ENCODE measurements at regions not wholly inside any gene's neighbourhood (a gene's known extent, or its start where the extent isn't known, plus 50 kb on each side); places are given as distances from the start of the nearest gene placed in this dataset.

GRCh38 chr12:124416516-124417395 lies 121.9 kb downstream of the RFLNA start:
- Mint-ChIP-seq H3K4me1 (peaks cover 0 to 10% (median 2%) of the 10 kb centered on the region in 3 donors), H3K36me3 (peaks cover 15 to 38% of the 10 kb centered on the region in 2 donors), H3K27ac (peak overlapping the region in 2 of 6 donors; percentile 9 to 57), H3K9me3 (no peaks in the 10 kb centered on the region), H3K27me3 (no peaks in the 10 kb centered on the region), H3K4me3 (no peak overlapping the region)
- ATAC-seq (ENCODE audit: low read depth in 2 of 2) (no peak), DNase-seq (no peak)

- DNase-seq (no peak), ATAC-seq (ENCODE audit: low read depth in 2 of 2) (no peak)
- Mint-ChIP-seq H3K4me3 (no peak overlapping the region), H3K27me3 (no peaks in the 10 kb centered on the region), H3K9me3 (no peaks in the 10 kb centered on the region), H3K4me1 (peaks cover 2 to 23% (median 5%) of the 10 kb centered on the region in 3 donors), H3K27ac (no peak overlapping the region), H3K36me3 (peaks cover 11 to 28% of the 10 kb centered on the region in 2 donors)
Measured at GRCh38 chr12:124415064-124415463, 120.2 kb downstream of the RFLNA start.

GRCh38 chr12:124413915-124414314 lies 119.0 kb downstream of the RFLNA start:
- ATAC-seq (ENCODE audit: low read depth in 2 of 2) (no peak), DNase-seq (no peak)
- no peak overlapping the region for H3K4me3 Mint-ChIP-seq
- no peak overlapping the region for H3K27ac Mint-ChIP-seq
- H3K27me3 Mint-ChIP-seq, result no peaks in the 10 kb centered on the region
- peaks cover 0 to 25% (median 5%) of the 10 kb centered on the region in 3 donors for H3K4me1 Mint-ChIP-seq
- peaks cover 3 to 19% of the 10 kb centered on the region in 2 donors for H3K36me3 Mint-ChIP-seq
- H3K9me3 Mint-ChIP-seq, result no peaks in the 10 kb centered on the region

- H3K4me3 Mint-ChIP-seq, result no peak overlapping the region
- H3K4me1 Mint-ChIP-seq, result peaks cover 0 to 25% (median 5%) of the 10 kb centered on the region in 3 donors
- DNase-seq (no peak), ATAC-seq (ENCODE audit: low read depth in 2 of 2) (no peak)
- H3K9me3 Mint-ChIP-seq, result no peaks in the 10 kb centered on the region
- H3K36me3 Mint-ChIP-seq, result peaks cover 0 to 16% of the 10 kb centered on the region in 2 donors
- peak overlapping the region in 2 of 6 donors; percentile 57 to 65 for H3K27ac Mint-ChIP-seq
- H3K27me3 Mint-ChIP-seq, result no peaks in the 10 kb centered on the region
Measured at GRCh38 chr12:124413401-124413800, 118.5 kb downstream of the RFLNA start.

GRCh38 chr12:124412646-124413015 lies 117.7 kb downstream of the RFLNA start:
- H3K36me3 Mint-ChIP-seq, result peaks cover 0 to 13% of the 10 kb centered on the region in 2 donors
- peaks cover 0 to 25% (median 5%) of the 10 kb centered on the region in 3 donors for H3K4me1 Mint-ChIP-seq
- no peaks in the 10 kb centered on the region for H3K9me3 Mint-ChIP-seq
- no peak for DNase-seq
- H3K27ac Mint-ChIP-seq, result no peak overlapping the region
- H3K4me3 Mint-ChIP-seq, result no peak overlapping the region
- ATAC-seq (ENCODE audit: low read depth in 2 of 2), result no peak
- no peaks in the 10 kb centered on the region for H3K27me3 Mint-ChIP-seq

GRCh38 chr12:124411953-124412645 lies 117.2 kb downstream of the RFLNA start:
- DNase-seq (no peak), ATAC-seq (ENCODE audit: low read depth in 2 of 2) (no peak)
- peaks cover 0 to 12% of the 10 kb centered on the region in 2 donors for H3K36me3 Mint-ChIP-seq
- H3K9me3 Mint-ChIP-seq, result no peaks in the 10 kb centered on the region
- peaks cover 0 to 25% (median 10%) of the 10 kb centered on the region in 3 donors for H3K4me1 Mint-ChIP-seq
- H3K4me3 Mint-ChIP-seq, result no peak overlapping the region
- H3K27ac Mint-ChIP-seq, result no peak overlapping the region
- no peaks in the 10 kb centered on the region for H3K27me3 Mint-ChIP-seq

- H3K27me3 Mint-ChIP-seq, result no peaks in the 10 kb centered on the region
- H3K4me1 Mint-ChIP-seq, result peaks cover 0 to 25% (median 13%) of the 10 kb centered on the region in 3 donors
- no peak for ATAC-seq (ENCODE audit: low read depth in 2 of 2)
- H3K9me3 Mint-ChIP-seq, result no peaks in the 10 kb centered on the region
- H3K4me3 Mint-ChIP-seq, result no peak overlapping the region
- peaks cover 0 to 15% of the 10 kb centered on the region in 2 donors for H3K36me3 Mint-ChIP-seq
- peak overlapping the region in 1 of 6 donors; percentile 2 for H3K27ac Mint-ChIP-seq
- no peak for DNase-seq
Measured at GRCh38 chr12:124411281-124411878, 116.5 kb downstream of the RFLNA start.

- DNase-seq (no peak), ATAC-seq (ENCODE audit: low read depth in 2 of 2) (no peak)
- peaks cover 0 to 21% (median 13%) of the 10 kb centered on the region in 3 donors for H3K4me1 Mint-ChIP-seq
- H3K27ac Mint-ChIP-seq, result peak overlapping the region in 1 of 6 donors; percentile 2
- H3K36me3 Mint-ChIP-seq, result peaks cover 0 to 15% of the 10 kb centered on the region in 2 donors
- no peak overlapping the region for H3K4me3 Mint-ChIP-seq
- H3K9me3 Mint-ChIP-seq, result no peaks in the 10 kb centered on the region
- H3K27me3 Mint-ChIP-seq, result no peaks in the 10 kb centered on the region
Measured at GRCh38 chr12:124410354-124411175, 115.7 kb downstream of the RFLNA start.

GRCh38 chr12:124408822-124409517 lies 114.1 kb downstream of the RFLNA start:
- Mint-ChIP-seq H3K4me1 (peaks cover 0 to 15% (median 13%) of the 10 kb centered on the region in 3 donors), H3K36me3 (peaks cover 0 to 9% of the 10 kb centered on the region in 2 donors), H3K9me3 (no peaks in the 10 kb centered on the region), H3K27ac (peak overlapping the region in 1 of 6 donors; percentile 72), H3K27me3 (no peaks in the 10 kb centered on the region), H3K4me3 (no peak overlapping the region)
- DNase-seq (no peak), ATAC-seq (ENCODE audit: low read depth in 2 of 2) (no peak)

- H3K36me3 Mint-ChIP-seq, result peaks cover 0 to 7% of the 10 kb centered on the region in 2 donors
- H3K27me3 Mint-ChIP-seq, result no peaks in the 10 kb centered on the region
- H3K4me3 Mint-ChIP-seq, result no peak overlapping the region
- no peaks in the 10 kb centered on the region for H3K9me3 Mint-ChIP-seq
- peaks cover 0 to 15% (median 13%) of the 10 kb centered on the region in 3 donors for H3K4me1 Mint-ChIP-seq
- DNase-seq (no peak), ATAC-seq (ENCODE audit: low read depth in 2 of 2) (no peak)
- H3K27ac Mint-ChIP-seq, result no peak overlapping the region
Measured at GRCh38 chr12:124407074-124407473, 112.2 kb downstream of the RFLNA start.

- H3K4me1 Mint-ChIP-seq, result peaks cover 0 to 17% (median 14%) of the 10 kb centered on the region in 3 donors
- no peak overlapping the region for H3K27ac Mint-ChIP-seq
- no peaks in the 10 kb centered on the region for H3K27me3 Mint-ChIP-seq
- DNase-seq (no peak), ATAC-seq (ENCODE audit: low read depth in 2 of 2) (no peak)
- H3K4me3 Mint-ChIP-seq, result no peak overlapping the region
- peaks cover 5 to 15% of the 10 kb centered on the region in 2 donors for H3K36me3 Mint-ChIP-seq
- no peaks in the 10 kb centered on the region for H3K9me3 Mint-ChIP-seq
Measured at GRCh38 chr12:124406043-124406442, 111.2 kb downstream of the RFLNA start.

- no peaks in the 10 kb centered on the region for H3K27me3 Mint-ChIP-seq
- H3K4me3 Mint-ChIP-seq, result no peak overlapping the region
- no peak for ATAC-seq (ENCODE audit: low read depth in 2 of 2)
- H3K36me3 Mint-ChIP-seq, result peaks cover 5 to 18% of the 10 kb centered on the region in 2 donors
- H3K4me1 Mint-ChIP-seq, result peaks cover 0 to 13% (median 11%) of the 10 kb centered on the region in 3 donors
- no peak overlapping the region for H3K27ac Mint-ChIP-seq
- H3K9me3 Mint-ChIP-seq, result no peaks in the 10 kb centered on the region
- no peak for DNase-seq
Measured at GRCh38 chr12:124405592-124405991, 110.7 kb downstream of the RFLNA start.
